OCI-LY3 (cell line): ENCODE measurements at regions not wholly inside any gene's neighbourhood (a gene's known extent, or its start where the extent isn't known, plus 50 kb on each side); places are given as distances from the start of the nearest gene placed in this dataset.

Experiments used
- CTCF ChIP-seq: fragments of 200-600, 300-600 bp; sonication (generic); IDR thresholded peaks from 2 replicates; pipeline ENCODE4 v1.5.1; 2014; ENCODE audit warnings: antibody characterized with exemption, low read length, low read depth
- EZH2phosphoT487 ChIP-seq: fragments of 200-600 bp; shearing (Covaris generic); IDR thresholded peaks from 2 replicates; pipeline ENCODE4 v1.6.1; 2018; ENCODE audit warnings: antibody characterized with exemption, mixed run types, low read depth

- TF ChIP-seq CTCF (no peak), EZH2phosphoT487 (no peak)
Measured at GRCh38 chr14:97977651-97978261, 1180.6 kb downstream of the VRK1 start.
